ENCODE measurements at regions not wholly inside any gene's neighbourhood (a gene's known extent, or its start where the extent isn't known, plus 50 kb on each side); places are given as distances from the start of the nearest gene placed in this dataset.

DNA sequence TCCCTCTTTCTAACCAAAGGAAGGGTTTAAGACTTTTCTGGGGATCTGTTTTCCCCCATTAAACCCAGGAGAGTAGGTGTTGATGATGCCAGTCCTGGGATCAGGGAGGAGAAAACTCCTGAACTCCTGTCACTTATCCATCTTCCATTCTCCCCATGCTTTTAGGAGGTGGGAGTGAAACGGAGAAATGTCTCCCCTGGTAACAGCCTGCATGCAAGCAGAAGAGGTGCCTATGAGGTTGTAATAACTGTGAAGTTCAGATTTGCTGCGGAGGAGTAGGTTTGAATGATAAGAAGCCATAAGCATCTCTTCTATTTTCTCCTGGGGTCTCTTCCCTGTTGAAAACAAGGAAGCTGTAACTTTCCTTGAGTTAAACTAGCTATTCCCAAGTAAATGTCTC, 150.8 kb downstream of the SLC4A3 start:
- TF ChIP-seq, protein P1, sequence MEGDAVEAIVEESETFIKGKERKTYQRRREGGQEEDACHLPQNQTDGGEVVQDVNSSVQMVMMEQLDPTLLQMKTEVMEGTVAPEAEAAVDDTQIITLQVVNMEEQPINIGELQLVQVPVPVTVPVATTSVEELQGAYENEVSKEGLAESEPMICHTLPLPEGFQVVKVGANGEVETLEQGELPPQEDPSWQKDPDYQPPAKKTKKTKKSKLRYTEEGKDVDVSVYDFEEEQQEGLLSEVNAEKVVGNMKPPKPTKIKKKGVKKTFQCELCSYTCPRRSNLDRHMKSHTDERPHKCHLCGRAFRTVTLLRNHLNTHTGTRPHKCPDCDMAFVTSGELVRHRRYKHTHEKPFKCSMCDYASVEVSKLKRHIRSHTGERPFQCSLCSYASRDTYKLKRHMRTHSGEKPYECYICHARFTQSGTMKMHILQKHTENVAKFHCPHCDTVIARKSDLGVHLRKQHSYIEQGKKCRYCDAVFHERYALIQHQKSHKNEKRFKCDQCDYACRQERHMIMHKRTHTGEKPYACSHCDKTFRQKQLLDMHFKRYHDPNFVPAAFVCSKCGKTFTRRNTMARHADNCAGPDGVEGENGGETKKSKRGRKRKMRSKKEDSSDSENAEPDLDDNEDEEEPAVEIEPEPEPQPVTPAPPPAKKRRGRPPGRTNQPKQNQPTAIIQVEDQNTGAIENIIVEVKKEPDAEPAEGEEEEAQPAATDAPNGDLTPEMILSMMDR (IDR thresholded peaks at IDR 0.05; ENCODE audit: insufficient read depth, low read depth, low read length), result no peak
- no peak overlapping the region for H3K4me3 ChIP-seq (ENCODE audit: low read depth, low read length)
- no peak for DNase-seq (ENCODE audit: low read depth)

DNA sequence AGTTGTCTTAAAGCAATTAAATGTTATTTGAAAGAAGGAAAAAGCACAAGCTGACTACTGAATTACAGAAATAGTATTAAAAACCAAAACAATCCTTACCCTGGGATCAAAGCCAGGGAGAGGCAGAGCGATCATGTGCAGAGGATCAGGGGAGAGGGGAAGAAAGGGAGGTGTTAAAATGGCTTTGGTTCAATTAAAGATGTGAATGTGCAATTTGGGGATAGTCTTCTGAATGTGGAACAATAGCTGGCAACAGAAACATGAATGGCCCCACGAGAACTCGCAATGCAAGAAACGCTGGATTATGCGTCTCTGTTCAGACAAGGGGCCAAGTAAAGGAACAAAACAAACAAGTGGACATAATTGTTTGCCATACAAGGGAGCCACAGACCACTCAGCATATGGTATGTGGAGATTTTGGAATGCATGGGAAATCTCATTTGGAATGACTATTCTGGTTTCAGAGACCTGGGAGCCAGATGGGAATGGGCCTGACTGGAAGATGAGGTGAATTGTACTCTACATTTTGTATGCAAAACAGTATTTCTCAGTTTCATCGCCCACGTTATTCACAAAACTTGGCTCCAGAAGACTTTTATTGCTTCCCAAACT, 155.4 kb downstream of the SLC4A3 start:
- TF ChIP-seq, protein P1 (IDR thresholded peaks at IDR 0.05; ENCODE audit: insufficient read depth, low read depth, low read length), result no peak
- DNase-seq (ENCODE audit: low read depth), result no peak
- H3K4me3 ChIP-seq (ENCODE audit: low read depth, low read length), result no peak overlapping the region

DNA sequence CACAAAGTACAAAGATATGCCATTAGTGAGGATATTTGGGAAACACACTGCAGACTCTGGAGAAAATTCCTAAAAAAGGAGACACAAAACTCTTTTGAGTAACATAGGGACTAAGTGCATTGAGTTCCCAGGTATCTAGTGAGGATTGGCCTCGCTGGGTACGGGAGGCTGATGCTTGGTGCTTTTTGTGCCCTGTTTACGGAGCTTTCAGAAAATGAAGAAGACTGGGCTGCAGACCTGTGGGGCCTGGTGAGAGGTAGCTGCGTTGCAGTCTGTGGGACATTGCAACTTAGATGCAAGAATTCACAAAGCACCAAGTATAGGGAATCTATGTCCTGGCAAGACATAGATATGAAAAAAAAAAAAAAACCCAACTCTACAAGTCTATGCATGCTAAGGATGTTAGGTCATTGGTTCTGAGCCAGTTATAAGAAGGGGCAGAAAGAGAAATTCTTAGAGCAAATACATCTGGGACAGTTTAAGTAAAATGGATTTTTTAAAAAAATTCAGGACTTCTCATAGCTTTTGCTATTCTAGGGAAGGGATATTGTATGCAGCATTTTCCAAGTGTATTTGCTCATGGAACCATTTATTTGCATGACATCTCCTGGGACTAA, 156.0 kb downstream of the SLC4A3 start:
- DNase-seq (ENCODE audit: low read depth), result no peak
- H3K4me3 ChIP-seq (ENCODE audit: low read depth, low read length), result no peak overlapping the region
- TF ChIP-seq, protein P1 (IDR thresholded peaks at IDR 0.05; ENCODE audit: insufficient read depth, low read depth, low read length), result no peak

DNA sequence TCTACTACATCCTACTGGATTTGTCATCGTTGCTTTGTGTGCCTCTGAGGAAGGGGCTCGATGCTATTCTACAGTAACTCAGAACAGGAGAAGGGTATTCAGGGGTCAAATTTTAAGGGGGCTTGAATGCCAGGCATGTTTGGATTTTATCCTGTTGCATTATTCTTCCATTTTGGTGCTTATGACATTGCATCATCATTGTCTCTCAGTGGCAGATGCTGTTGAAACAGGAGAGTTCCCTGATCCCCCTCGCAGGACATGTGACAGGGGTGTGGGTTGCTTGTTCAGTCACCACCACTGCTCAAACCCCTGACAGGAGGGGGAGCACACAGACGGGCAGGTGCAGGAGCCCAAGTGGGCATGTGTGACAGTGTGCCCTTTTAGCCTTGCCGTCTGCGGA, 156.7 kb downstream of the SLC4A3 start:
- TF ChIP-seq, protein P1 (IDR thresholded peaks at IDR 0.05; ENCODE audit: insufficient read depth, low read depth, low read length), result no peak
- no peak overlapping the region for H3K4me3 ChIP-seq (ENCODE audit: low read depth, low read length)
- no peak for DNase-seq (ENCODE audit: low read depth)

DNA sequence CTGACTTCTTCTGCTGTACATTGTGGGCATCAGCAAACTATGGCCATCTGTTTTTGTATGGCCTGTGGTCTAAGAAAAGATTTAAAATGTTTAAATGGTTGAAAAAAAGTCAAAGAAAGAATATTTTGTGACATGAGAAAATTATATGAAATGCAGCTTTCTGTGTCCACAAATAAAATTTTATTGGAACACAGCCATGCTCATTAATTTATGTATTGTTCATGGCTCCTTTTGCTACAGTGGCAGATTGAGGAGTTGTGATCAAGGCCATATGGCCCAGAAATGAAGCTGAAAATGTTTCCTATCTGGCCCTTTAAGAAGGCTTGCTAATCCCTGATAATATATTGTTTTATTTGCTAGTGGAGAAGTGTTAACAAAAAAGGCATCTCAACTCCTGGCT, 162.0 kb downstream of the SLC4A3 start:
- H3K4me3 ChIP-seq (ENCODE audit: low read depth, low read length), result no peak overlapping the region
- no peak for DNase-seq (ENCODE audit: low read depth)

DNA sequence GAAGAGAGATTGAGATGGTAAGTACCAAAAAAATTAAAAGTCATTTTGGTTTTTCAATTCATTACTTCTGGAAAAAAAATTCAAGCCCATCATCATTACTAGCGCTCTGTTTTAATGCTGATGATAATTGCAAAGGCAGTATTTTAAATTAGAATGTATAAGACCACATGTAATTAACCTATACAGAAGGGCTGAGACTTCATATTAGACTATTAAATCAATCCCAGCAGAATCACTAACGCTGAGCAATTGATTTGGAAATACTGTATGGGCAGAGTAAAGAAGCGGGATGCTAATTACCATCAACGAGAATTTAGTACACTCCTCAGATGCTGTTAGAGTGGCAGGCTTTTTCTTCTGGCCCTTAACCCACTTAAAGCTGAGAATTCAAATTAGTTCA, 165.0 kb downstream of the SLC4A3 start:
- no peak for DNase-seq (ENCODE audit: low read depth)
- TF ChIP-seq, protein P1 (IDR thresholded peaks at IDR 0.05; ENCODE audit: insufficient read depth, low read depth, low read length), result no peak
- H3K4me3 ChIP-seq (ENCODE audit: low read depth, low read length), result no peak overlapping the region

More for the DNA sequence above, 162.0 kb downstream of the SLC4A3 start:
- TF ChIP-seq, protein P1 (IDR thresholded peaks at IDR 0.05; ENCODE audit: insufficient read depth, low read depth, low read length), result no peak

DNA sequence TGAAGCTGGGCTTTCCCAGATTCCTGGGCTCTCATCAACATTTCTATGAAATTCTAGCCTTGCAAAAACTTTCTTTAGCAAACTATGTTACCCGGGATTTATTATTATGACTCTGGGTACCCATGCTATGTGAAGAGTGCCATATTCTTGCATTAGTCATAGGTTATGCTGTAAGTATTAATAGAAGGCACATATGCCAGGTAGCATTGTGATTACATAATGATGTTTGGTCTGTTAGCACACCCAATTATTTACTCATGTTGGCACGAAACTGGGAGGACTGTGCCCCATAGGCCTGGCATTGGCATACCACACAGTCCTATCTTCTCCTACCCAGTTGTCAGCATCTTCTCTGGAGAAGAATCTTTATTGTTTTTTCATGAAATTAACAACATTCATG, 171.0 kb downstream of the SLC4A3 start:
- H3K4me3 ChIP-seq (ENCODE audit: low read depth, low read length), result no peak overlapping the region
- DNase-seq (ENCODE audit: low read depth), result no peak
- TF ChIP-seq, protein P1 (IDR thresholded peaks at IDR 0.05; ENCODE audit: insufficient read depth, low read depth, low read length), result no peak
